HCT116 (cell line): ENCODE measurements at regions not wholly inside any gene's neighbourhood (a gene's known extent, or its start where the extent isn't known, plus 50 kb on each side); places are given as distances from the start of the nearest gene placed in this dataset.

Experiments
- ATAC-seq: fragments of 200-7000 bp; cut with Tn5 transposase; 2 replicates; pipeline ENCODE4 v1.9.1; 2020; ENCODE audit warnings: mild to moderate bottlenecking, moderate library complexity
- BruUV-seq: library from RNA; stranded (reverse); fragments of 400-500 nt; replicated peaks from 2 replicates; lab custom pipeline; 2021; lab: Mats Ljungman, UMichigan
- CTCF ChIA-PET: fragments of 300-600 bp; sonication (Branson Sonifier 250); formaldehyde crosslinking; loops from one replicate; lab custom pipeline; 2021; ENCODE audit warnings: antibody characterized with exemption; lab: Charles Lee
- POLR2A ChIA-PET: fragments of 300-600, 350-600 bp; sonication (Branson Sonifier 250); formaldehyde crosslinking; loops from one replicate; lab custom pipeline; 2021; ENCODE audit warnings: antibody characterized with exemption; lab: Charles Lee
- RAD21 ChIA-PET, 2 experiments: fragments of 300-600 bp; sonication (Branson Sonifier 250); formaldehyde crosslinking; loops; one replicate each; lab custom pipeline; 2023; ENCODE audit warnings: low total read pairs in 2 of 2; ENCODE audit not compliant: uncharacterized antibody in 2 of 2, unreplicated experiment in 2 of 2, low non-redundant PET in 1 of 2; lab: Charles Lee
- DNase-seq: peaks from one replicate; pipeline ENCODE4 v3.0.0-alpha.2; 2010; ENCODE audit warnings: low read depth, low spot score
- H2AFZ ChIP-seq: fragments of 200-600 bp; shearing (Covaris generic), sonication (generic); 2 replicates; pipeline ENCODE4 v1.6.1; 2017; ENCODE audit warnings: low read depth, mixed run types, mixed read lengths, antibody characterized with exemption, low read length; ENCODE audit not compliant: poor library complexity, severe bottlenecking
- H3K27ac ChIP-seq: 2 replicates; pipeline ENCODE4 v1.5.1; 2012; ENCODE audit warnings: low read depth, low read length
- H3K27me3 ChIP-seq: fragments of 200-600 bp; sonication (generic); 2 replicates; pipeline ENCODE4 v1.6.1; 2016; ENCODE audit warnings: mixed run types, low read length, mixed read lengths; ENCODE audit not compliant: insufficient read depth
- H3K36me3 ChIP-seq, 2 experiments: fragments of 200-500 bp in 1 of 2; fragments of 200-600 bp in 1 of 2; sonication (Bioruptor generic) in 1 of 2; sonication (generic) in 1 of 2; 2 replicates each; pipeline versions ENCODE4 v1.5.1 to v1.6.1; 2014 to 2016; ENCODE audit warnings: low read length in 2 of 2, inconsistent platforms in 1 of 2, mixed read lengths in 1 of 2, mixed run types in 1 of 2; ENCODE audit not compliant: insufficient read depth in 2 of 2, control insufficient read depth in 1 of 2
- H3K4me1 ChIP-seq, 2 experiments: fragments of 200-600 bp in 1 of 2; sonication (generic) in 1 of 2; 2 replicates each; pipeline versions ENCODE4 v1.5.1 to v1.6.1; 2012 to 2017; ENCODE audit warnings: low read length in 2 of 2, inconsistent platforms in 1 of 2, mild to moderate bottlenecking in 1 of 2, mixed read lengths in 1 of 2, mixed run types in 1 of 2, moderate library complexity in 1 of 2; ENCODE audit not compliant: insufficient read depth in 2 of 2, control insufficient read depth in 1 of 2
- H3K4me2 ChIP-seq: fragments of 200-600 bp; sonication (generic); 2 replicates; pipeline ENCODE4 v1.6.1; 2017; ENCODE audit warnings: mixed run types, low read length, mixed read lengths
- H3K4me3 ChIP-seq, 2 experiments: fragments of 200-600 bp in 1 of 2; sonication (generic) in 1 of 2; replicated peaks in 1 of 2; 2 replicates each; pipeline ENCODE4 v1.5.1; 2011 to 2016; ENCODE audit warnings: low read length in 2 of 2, control low read depth in 1 of 2, low read depth in 1 of 2, mild to moderate bottlenecking in 1 of 2, mixed read lengths in 1 of 2, mixed run types in 1 of 2
- H3K79me2 ChIP-seq: fragments of 200-600 bp; sonication (generic); 2 replicates; pipeline ENCODE4 v1.6.1; 2017; ENCODE audit warnings: mild to moderate bottlenecking, mixed run types, low read length, moderate library complexity, mixed read lengths; ENCODE audit not compliant: insufficient read depth
- H3K9ac ChIP-seq: fragments of 200-600 bp; sonication (generic); 2 replicates; pipeline ENCODE4 v1.6.1; 2016; ENCODE audit warnings: low read length, mixed read lengths
- H3K9me2 ChIP-seq: fragments of 200-600 bp; sonication (generic), shearing (Covaris generic); 2 replicates; pipeline ENCODE4 v1.6.1; 2017; ENCODE audit warnings: mixed run types, mild to moderate bottlenecking, moderate library complexity; ENCODE audit not compliant: insufficient read depth
- H3K9me3 ChIP-seq, 2 experiments: fragments of 200-500 bp in 1 of 2; fragments of 200-600 bp in 1 of 2; sonication (Bioruptor generic) in 1 of 2; sonication (generic) in 1 of 2; 2 replicates each; pipeline ENCODE4 v1.6.1; 2014 to 2017; ENCODE audit warnings: low read length in 2 of 2, mixed read lengths in 2 of 2, inconsistent platforms in 1 of 2, low read depth in 1 of 2, mild to moderate bottlenecking in 1 of 2, mixed run types in 1 of 2, moderate library complexity in 1 of 2; ENCODE audit not compliant: control insufficient read depth in 1 of 2, insufficient read depth in 1 of 2
- H4K20me1 ChIP-seq: fragments of 200-600 bp; sonication (generic), shearing (Covaris generic); 2 replicates; pipeline ENCODE4 v1.6.1; 2017; ENCODE audit warnings: mixed run types, mild to moderate bottlenecking, moderate library complexity; ENCODE audit not compliant: insufficient read depth
- CEBPB ChIP-seq: IDR thresholded peaks from 2 replicates; pipeline ENCODE4 v1.6.1; 2012; ENCODE audit warnings: low read depth
- EGR1 ChIP-seq: IDR thresholded peaks from 2 replicates; pipeline ENCODE4 v1.6.1; 2012; ENCODE audit warnings: low read depth
- ELF1 ChIP-seq: IDR thresholded peaks from 2 replicates; pipeline ENCODE4 v1.6.1; 2012; ENCODE audit warnings: low read depth, borderline replicate concordance
- EZH2 ChIP-seq: fragments of 200-600 bp; sonication (generic); IDR thresholded peaks from 2 replicates; pipeline ENCODE4 v1.6.1; 2017; ENCODE audit warnings: antibody characterized with exemption, mixed run types
- EZH2phosphoT487 ChIP-seq: fragments of 200-600 bp; IDR thresholded peaks from 2 replicates; pipeline ENCODE4 v1.6.1; 2018; ENCODE audit warnings: antibody characterized with exemption, borderline replicate concordance
- FOSL1 ChIP-seq: IDR thresholded peaks from 2 replicates; pipeline ENCODE4 v1.6.1; 2012; ENCODE audit warnings: low read depth
- POLR2AphosphoS5 ChIP-seq: IDR thresholded peaks from 2 replicates; pipeline ENCODE4 v1.6.1; 2011; ENCODE audit warnings: mild to moderate bottlenecking, low read depth, low read length, moderate library complexity
- SIN3A ChIP-seq: IDR thresholded peaks from 2 replicates; pipeline ENCODE4 v1.6.1; 2012; ENCODE audit warnings: low read depth
- SP1 ChIP-seq: IDR thresholded peaks from 2 replicates; pipeline ENCODE4 v1.6.1; 2012; ENCODE audit warnings: low read depth
- TCF7L2 ChIP-seq: IDR thresholded peaks from 2 replicates; pipeline ENCODE4 v1.7.0; 2011; ENCODE audit warnings: borderline replicate concordance, inconsistent platforms; ENCODE audit not compliant: insufficient read depth, insufficient read length; ENCODE audit errors: extremely low read depth
- YY1 ChIP-seq: IDR thresholded peaks from 2 replicates; pipeline ENCODE4 v1.6.1; 2011; ENCODE audit warnings: low read length, low read depth, moderate library complexity, mild to moderate bottlenecking; ENCODE audit not compliant: insufficient replicate concordance; ENCODE audit errors: extremely low read depth
- ZFX ChIP-seq: fragments of 450-650 bp; IDR thresholded peaks from 2 replicates; pipeline ENCODE4 v1.6.1; 2017
- intact Hi-C: fragments of 100-400 bp; cut with micrococcal nuclease; formaldehyde crosslinking; loops from 2 replicates; pipeline ENCODE4 v1.10.0; 2022
- TF ChIP-seq, protein P1 (sequence below), 3 experiments: fragments of 200-600 bp in 1 of 3; sonication (generic) in 1 of 3; IDR thresholded peaks in 2 of 3; conservative IDR thresholded peaks in 1 of 3; 2 replicates each; pipeline ENCODE4 v1.5.1; 2012 to 2017; ENCODE audit warnings: low read depth in 2 of 3, low read length in 2 of 3, antibody characterized with exemption in 1 of 3, borderline replicate concordance in 1 of 3, control low read depth in 1 of 3, mild to moderate bottlenecking in 1 of 3, mixed read lengths in 1 of 3, mixed run types in 1 of 3, moderate library complexity in 1 of 3; ENCODE audit not compliant: insufficient read depth in 1 of 3
- TF ChIP-seq, protein P2 (sequence below): IDR thresholded peaks from 2 replicates; pipeline ENCODE4 v1.6.1; 2011; ENCODE audit warnings: mild to moderate bottlenecking, low read length, moderate library complexity; ENCODE audit not compliant: insufficient replicate concordance; ENCODE audit errors: extremely low read depth
- TF ChIP-seq, protein P3 (sequence below): IDR thresholded peaks from 2 replicates; pipeline ENCODE4 v1.6.1; 2012; ENCODE audit warnings: low read depth
- TF ChIP-seq, protein P4 (sequence below): IDR thresholded peaks from 2 replicates; pipeline ENCODE4 v1.6.1; 2012
- TF ChIP-seq, protein P5 (sequence below): IDR thresholded peaks from 2 replicates; pipeline ENCODE4 v1.6.1; 2012

DNA sequence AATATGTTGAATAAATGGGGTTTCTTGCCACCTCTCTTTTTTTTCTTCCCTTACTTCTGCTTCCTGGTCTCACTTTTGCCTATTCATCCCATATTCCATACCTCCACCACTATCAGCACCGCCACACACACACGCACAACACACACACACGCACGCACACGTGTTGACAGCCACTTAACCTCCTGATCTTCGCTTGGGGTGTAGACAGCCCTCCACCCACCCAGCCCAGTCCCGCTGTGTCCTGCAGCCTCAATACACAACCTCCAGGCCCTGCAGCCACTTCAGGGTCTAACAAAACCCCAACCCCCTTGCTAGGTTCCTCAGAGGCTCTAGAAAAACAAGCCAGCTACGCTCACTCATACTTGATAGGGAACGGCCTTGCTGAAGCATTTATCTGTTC, 72.3 kb downstream of the LINC00237 start:
- intact Hi-C loops = no loop called here
- no peak overlapping the region for H3K27ac ChIP-seq
- H2AFZ ChIP-seq = no peak overlapping the region
- H3K79me2 ChIP-seq = no peaks in the 10 kb centered on the region
- H3K9ac ChIP-seq = no peak overlapping the region
- no peak for DNase-seq
- ATAC-seq = no peak
- H3K4me3 ChIP-seq = no peak overlapping the region
- ChIA-PET RAD21 (no interaction called here), CTCF (interaction anchor here (3.0 kb wide), 1 partner anchor 15 kb away, joined by 17 read pairs; no protein-coding TSS in a partner anchor), POLR2A (no interaction called here)
- no peaks in the 10 kb centered on the region for H3K27me3 ChIP-seq
- no peak overlapping the region for H3K4me2 ChIP-seq
- no peaks in the 10 kb centered on the region for H3K4me1 ChIP-seq
- H3K9me3 ChIP-seq = no peaks in the 10 kb centered on the region
- H4K20me1 ChIP-seq = no peaks in the 10 kb centered on the region
- H3K9me2 ChIP-seq = no peaks in the 10 kb centered on the region
- no peak for TF ChIP-seq ELF1
- TF ChIP-seq TCF7L2 = no peak
- TF ChIP-seq, protein P1, sequence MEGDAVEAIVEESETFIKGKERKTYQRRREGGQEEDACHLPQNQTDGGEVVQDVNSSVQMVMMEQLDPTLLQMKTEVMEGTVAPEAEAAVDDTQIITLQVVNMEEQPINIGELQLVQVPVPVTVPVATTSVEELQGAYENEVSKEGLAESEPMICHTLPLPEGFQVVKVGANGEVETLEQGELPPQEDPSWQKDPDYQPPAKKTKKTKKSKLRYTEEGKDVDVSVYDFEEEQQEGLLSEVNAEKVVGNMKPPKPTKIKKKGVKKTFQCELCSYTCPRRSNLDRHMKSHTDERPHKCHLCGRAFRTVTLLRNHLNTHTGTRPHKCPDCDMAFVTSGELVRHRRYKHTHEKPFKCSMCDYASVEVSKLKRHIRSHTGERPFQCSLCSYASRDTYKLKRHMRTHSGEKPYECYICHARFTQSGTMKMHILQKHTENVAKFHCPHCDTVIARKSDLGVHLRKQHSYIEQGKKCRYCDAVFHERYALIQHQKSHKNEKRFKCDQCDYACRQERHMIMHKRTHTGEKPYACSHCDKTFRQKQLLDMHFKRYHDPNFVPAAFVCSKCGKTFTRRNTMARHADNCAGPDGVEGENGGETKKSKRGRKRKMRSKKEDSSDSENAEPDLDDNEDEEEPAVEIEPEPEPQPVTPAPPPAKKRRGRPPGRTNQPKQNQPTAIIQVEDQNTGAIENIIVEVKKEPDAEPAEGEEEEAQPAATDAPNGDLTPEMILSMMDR (IDR thresholded peaks at IDR 0.05 in 2 of 3, conservative IDR thresholded peaks at IDR 0.05 in 1 of 3; ENCODE audit: borderline replicate concordance in 1 of 3, insufficient read depth in 1 of 3, low read depth in 2 of 3, low read length in 2 of 3) = no peak
- no peak for TF ChIP-seq EGR1
- TF ChIP-seq FOSL1 = no peak
- TF ChIP-seq, protein P2, sequence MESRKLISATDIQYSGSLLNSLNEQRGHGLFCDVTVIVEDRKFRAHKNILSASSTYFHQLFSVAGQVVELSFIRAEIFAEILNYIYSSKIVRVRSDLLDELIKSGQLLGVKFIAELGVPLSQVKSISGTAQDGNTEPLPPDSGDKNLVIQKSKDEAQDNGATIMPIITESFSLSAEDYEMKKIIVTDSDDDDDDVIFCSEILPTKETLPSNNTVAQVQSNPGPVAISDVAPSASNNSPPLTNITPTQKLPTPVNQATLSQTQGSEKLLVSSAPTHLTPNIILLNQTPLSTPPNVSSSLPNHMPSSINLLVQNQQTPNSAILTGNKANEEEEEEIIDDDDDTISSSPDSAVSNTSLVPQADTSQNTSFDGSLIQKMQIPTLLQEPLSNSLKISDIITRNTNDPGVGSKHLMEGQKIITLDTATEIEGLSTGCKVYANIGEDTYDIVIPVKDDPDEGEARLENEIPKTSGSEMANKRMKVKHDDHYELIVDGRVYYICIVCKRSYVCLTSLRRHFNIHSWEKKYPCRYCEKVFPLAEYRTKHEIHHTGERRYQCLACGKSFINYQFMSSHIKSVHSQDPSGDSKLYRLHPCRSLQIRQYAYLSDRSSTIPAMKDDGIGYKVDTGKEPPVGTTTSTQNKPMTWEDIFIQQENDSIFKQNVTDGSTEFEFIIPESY = no peak
- TF ChIP-seq EZH2 = no peak
- TF ChIP-seq, protein P3, sequence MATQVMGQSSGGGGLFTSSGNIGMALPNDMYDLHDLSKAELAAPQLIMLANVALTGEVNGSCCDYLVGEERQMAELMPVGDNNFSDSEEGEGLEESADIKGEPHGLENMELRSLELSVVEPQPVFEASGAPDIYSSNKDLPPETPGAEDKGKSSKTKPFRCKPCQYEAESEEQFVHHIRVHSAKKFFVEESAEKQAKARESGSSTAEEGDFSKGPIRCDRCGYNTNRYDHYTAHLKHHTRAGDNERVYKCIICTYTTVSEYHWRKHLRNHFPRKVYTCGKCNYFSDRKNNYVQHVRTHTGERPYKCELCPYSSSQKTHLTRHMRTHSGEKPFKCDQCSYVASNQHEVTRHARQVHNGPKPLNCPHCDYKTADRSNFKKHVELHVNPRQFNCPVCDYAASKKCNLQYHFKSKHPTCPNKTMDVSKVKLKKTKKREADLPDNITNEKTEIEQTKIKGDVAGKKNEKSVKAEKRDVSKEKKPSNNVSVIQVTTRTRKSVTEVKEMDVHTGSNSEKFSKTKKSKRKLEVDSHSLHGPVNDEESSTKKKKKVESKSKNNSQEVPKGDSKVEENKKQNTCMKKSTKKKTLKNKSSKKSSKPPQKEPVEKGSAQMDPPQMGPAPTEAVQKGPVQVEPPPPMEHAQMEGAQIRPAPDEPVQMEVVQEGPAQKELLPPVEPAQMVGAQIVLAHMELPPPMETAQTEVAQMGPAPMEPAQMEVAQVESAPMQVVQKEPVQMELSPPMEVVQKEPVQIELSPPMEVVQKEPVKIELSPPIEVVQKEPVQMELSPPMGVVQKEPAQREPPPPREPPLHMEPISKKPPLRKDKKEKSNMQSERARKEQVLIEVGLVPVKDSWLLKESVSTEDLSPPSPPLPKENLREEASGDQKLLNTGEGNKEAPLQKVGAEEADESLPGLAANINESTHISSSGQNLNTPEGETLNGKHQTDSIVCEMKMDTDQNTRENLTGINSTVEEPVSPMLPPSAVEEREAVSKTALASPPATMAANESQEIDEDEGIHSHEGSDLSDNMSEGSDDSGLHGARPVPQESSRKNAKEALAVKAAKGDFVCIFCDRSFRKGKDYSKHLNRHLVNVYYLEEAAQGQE = no peak
- TF ChIP-seq SIN3A = no peak
- TF ChIP-seq ZFX = no peak
- TF ChIP-seq, protein P4, sequence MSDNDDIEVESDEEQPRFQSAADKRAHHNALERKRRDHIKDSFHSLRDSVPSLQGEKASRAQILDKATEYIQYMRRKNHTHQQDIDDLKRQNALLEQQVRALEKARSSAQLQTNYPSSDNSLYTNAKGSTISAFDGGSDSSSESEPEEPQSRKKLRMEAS = no peak
- TF ChIP-seq YY1 = no peak
- TF ChIP-seq, protein P5, sequence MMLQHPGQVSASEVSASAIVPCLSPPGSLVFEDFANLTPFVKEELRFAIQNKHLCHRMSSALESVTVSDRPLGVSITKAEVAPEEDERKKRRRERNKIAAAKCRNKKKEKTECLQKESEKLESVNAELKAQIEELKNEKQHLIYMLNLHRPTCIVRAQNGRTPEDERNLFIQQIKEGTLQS = no peak
- TF ChIP-seq CEBPB = no peak
- no peak for TF ChIP-seq POLR2AphosphoS5
- TF ChIP-seq SP1 = no peak
- TF ChIP-seq EZH2phosphoT487 = no peak
- H3K36me3 ChIP-seq = no peaks in the 10 kb centered on the region
- BruUV-seq = no TSS peak
